ENCODE measurements at regions not wholly inside any gene's neighbourhood (a gene's known extent, or its start where the extent isn't known, plus 50 kb on each side); places are given as distances from the start of the nearest gene placed in this dataset.
"Not testable (repeated sequence)": the region's sequence is repeated elsewhere in the genome, so short reads cannot be mapped to it uniquely, and the experiment has no call there.

DNA sequence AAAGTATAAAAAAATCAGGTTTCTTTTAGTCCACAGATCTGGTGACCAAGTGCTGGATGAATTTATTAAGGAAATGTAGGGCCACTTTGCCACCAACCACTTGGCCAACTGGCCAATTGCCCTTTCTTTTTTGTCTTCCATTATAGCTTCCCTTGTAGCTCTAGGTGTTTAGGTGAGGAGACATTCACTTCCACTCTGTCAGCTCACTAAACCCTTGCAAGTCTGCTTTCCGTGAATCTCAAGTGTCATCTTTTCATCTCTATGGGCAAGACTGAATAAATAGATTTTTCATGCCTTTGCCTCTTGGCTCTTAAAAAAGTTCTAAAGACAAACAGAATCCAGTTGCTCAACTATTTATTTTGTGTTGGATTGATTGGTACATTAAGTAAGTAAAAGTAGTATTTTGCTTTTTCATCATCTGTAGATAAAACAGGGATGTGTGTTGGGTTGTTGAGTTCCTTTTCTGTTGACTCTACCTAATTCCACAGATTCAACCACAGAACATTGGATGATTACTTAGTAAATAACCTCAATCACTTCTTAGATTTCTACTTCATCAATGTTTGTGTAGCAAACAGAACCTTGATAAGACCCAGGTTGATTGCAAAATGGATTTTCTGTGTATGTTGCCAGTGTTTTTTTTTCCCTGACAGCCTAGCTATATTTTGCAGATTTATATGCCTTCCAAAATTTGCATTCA is 68.1 kb upstream of the GRXCR1 start:
- no peak for DNase-seq

DNA sequence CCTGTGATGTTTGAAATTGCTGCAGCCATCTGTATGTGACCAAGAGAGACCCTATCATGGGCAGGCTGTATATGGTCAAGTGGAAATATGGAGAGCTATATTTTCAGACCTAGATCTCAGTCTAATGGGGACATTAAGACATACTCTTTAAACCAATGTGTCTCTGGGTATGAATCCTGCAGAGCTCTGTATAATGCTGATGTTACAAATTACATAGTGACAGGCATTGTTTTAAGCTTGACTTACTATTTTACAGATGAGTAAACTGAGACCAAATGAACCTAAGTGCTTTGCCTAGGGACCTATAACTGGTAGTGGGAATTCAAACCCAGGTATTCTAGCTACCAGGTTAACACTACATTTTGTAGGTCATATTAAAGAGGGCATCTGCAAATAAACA is 71.3 kb upstream of the GRXCR1 start:
- no peak for DNase-seq

DNA sequence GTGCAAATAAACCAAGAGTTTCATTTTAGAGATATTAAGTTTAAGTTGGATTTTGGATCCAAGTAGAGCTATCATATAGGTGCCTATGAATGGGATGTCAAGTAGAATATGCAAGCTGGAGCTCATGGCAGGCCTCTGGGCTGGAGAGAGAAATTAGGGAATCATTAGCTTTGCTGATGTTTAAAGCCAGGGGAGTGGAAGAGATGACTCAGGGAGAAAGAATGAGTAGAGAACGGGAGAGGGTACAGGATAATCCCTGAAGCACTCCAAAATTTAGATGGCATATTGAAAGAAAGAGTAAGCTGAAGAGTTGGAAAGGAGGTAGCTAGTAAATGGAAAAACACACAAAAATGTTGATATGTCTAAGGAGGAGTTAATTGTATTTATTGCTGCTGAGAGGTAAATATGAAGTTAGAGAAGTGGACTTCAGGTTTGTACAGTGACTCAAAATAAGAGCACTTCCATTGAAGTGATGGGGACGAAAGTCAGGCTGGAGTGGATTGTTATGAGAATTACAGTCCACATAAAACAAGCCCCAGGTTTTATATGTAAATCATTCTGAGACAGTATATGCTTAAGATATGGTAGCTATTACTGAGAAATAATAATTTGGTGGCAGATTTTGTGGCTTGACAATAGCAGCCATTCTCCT is 72.5 kb upstream of the GRXCR1 start:
- DNase-seq: no peak

DNA sequence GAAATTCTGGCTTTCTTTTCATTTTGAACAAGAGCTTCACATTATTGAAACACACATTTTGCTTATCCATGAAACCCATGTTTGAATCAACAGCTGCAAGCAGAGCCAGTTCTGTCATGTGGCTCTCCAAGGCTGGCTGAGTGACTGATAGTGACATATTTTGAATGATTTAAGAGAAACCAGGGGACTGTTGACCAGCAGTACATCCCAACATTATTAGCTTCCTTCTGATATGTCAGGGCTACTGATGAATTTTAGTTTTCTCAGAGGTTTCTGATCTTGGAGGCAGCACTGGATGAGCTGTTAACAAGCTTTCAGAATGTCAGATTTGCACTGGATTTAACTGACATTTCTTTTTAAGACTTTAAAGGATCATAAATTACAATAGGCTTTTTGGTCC is 74.6 kb upstream of the GRXCR1 start:
- DNase-seq: no peak

DNA sequence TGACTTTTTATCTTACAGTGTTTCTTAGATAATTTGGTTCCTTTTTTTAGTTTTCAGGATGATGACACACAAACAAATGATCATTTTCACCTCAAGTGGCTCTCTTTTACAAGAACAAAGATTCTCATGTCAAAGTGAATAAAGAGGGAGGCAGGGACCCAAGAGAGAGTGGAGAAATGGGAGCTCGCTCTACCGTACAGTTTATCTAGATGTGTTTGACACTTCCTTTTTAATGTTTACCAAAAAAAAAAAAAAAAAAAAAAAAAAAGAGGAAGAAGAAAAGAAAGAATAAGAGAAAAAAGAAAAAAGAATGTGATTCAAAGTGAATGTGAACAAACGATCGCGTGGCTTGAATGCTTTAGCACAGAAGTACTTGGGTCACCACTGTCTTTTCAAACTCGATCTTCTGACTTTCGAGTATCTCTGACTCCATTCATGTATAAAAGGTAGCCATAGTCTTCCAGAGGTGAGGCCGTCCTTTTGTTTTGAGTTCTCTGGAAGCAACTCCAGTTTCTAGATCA is 75.6 kb upstream of the GRXCR1 start:
- no peak for DNase-seq

DNA sequence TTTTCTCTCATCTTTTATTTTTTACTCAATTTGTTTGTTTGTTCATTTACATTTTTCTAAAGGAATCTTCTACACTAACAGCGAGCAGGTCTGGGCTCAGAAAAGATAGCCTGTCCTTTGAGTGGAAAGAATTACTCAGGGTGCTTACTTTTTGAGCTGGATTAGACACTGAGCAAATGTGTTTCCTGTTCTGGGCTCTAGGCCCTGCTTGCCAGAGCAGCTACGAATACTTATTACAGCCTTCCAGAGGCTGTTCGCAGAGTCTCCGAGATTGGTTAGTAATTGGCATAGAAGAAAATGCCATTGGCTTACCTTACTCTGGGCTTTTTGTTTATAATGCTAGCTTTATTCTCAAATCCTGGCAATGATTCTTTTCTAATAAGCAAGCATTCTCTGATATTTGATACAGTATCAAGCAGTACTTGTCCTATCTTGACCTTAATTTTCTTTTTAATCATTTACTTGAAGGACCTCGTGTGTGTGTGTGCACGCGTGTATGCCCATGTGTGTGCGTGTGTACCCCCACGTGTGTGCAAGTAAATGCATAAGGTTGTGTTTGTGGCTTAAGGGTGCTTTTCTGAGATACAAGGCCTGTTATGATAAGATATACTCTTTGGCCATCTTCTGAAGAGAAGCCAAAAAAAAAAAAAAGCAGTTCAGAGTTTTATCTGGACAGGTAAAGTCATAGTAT is 76.2 kb upstream of the GRXCR1 start:
- no peak for DNase-seq

DNA sequence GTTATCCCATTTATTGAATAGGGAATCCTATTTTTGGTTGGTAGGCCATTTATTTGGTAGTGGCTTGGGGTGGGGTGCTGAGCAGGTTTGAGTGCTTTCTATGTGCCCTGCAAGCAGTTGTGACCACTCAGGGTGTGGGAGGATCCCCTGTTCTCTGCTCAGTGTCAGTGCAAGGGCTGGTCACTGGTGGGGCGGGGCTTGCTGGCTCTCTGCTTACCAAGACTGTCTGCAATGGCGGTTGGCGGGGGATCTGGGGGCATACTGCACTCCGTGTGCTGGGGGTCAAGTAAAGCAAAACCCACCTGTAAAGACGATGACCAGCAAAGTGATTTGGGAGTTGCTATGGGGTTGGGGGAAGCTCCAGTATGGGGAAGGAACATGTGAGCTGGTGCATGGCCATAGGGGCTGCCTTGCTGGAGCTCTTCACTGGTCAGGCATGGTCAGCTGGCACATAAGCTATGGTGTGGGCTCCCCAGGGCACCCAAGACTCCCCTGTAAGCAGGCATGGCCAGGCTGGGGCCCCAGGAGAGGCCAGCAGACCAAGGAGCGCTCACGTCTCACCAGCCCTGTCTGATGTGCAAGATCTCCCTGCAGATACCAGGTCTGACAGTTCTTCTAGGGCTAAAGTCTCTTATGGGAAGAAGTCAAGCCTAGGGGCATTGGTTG is 83.0 kb upstream of the GRXCR1 start:
- no peak for DNase-seq

DNA sequence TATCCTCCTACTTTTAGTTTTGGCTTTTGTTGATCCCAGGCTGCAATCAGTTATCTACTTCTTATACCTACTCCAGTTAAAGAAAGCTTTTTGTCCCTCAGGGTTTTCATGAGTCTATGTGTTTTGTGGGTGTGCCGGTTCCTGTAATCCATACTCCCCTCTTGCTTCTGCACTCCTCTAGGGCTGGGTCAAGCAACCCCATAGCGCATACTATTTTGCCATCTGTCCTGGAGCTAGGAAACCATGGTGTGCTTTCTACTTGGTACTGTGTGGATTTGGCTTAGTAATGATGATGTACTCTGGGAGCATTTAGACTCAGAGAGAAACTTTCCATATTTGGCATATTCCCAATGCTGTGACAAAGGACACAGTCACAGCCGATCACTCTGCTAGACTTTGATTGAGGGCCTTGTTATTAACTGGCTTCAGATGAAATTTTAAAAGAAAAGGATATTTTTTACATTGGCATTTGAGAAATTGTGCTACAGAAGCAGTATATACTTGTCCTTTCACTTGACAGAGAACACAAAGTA is 86.1 kb upstream of the GRXCR1 start:
- DNase-seq: no peak

DNA sequence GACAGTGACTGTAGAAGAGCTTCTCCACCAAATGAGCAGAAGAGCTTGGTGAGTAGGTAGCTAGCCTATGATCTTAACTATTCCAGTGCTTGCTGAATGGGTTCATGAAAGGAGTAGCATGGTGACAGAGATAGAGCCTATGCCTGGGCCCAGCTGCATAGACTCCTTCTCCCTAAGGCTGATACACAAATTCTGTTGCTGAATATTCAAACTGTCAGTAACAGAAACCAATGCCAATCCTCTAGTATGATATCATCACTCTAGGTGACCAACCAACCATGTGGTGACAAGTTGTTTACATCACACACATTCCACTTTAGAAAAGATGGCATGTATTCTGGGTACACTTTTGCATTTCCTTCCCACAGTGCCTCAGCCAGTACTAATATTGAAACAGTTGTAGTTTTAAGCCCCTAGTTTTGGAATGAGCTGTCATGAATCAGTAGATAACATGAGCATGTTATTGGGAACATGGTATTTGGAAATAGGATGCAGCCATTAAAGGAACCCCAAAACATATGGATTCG is 103.4 kb upstream of the GRXCR1 start:
- peak in 1 of 5 donors; percentile 36 for DNase-seq

DNA sequence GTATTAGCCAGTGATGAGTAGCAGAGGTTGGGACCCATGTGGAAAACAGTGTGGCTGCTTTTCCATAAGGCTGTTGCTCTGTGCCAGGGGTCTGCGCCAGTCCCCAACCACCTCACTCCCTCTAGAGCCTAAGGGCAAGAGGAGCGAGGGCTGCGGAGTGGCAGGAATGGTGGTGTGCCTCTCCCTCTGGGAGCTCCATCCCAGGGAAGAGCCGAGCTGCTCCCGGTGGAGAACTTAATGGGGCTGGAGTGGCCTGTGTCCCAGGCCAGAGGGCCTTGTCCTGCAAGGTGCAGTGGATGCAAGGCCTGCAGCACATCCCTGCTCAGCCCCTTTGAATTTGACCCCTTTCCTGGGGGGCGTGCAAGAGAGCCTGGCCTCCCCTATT is 105.4 kb upstream of the GRXCR1 start:
- no peak for DNase-seq

DNA sequence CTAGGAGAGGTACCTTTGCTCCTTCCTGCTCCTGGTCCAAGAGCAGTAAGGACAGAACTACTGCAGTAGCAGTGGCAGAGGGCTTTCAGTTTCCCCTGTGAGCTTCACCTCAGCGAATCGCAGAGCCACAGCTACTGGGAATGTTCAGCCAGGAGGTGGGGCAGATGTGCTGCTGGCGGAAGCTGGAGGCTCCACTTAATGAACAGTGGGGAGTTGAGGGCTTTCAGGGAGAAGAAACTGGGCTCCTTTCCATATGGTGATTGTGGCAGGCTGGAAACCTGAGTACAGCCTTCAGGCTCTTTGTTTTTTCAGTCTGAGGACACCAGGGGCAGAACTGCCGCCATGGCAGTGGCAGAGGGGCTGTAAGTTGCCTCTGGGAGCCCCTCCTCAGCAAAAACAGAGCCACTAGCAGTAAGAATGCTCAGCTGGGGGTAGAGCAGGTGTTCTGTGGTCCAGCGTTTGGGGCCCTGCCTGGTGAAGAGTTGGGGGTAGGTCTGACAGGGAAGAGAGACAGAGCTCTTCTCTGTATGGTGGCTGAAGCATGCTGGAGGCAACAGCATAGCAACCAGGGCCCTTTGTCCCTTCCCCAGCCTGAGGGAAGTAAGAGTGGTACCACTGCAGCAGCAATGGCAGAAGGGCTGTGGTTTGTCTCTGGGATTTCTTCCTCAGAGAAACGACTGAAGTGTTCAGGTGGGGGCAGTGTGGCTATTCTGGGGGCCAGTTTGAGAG is 106.0 kb upstream of the GRXCR1 start:
- DNase-seq: no peak

DNA sequence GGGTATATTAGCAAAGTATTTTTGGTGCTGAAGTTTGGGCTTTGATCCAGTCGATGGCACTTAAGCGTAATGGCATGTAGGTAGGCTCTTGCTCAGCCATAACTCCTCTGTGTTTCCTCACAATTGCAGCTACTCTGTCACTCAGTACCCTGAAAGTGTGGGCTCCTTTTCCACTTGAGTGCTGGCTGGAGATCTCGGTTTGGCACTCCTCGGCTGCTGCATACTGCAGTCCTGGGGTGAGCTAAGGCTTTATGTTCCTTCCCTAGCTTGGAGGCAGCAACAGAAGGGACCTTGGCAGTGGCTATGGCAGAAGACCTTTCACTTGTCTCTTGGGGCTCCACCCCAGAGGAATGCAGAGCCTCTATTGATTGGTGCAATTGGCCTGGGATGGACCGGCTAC is 106.7 kb upstream of the GRXCR1 start:
- no peak for DNase-seq

DNA sequence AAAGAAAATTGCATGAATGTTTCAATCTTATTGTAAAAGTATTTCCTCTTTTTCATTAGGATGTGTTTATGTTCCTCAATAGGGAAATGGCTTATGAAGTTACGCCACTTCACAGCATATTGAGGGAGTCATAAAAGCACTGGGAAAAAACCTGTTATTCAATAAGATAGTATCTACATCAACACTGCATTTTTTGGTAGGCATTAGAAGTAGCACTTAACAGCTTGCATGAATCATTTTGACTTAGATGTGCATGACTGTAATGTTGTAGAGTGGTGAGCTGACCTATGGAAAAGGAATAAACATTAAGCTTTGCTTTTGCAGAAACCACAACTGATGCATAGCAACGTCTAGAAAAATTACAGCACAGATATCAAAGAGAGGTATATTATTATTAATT is 111.2 kb upstream of the GRXCR1 start:
- no peak for DNase-seq

DNA sequence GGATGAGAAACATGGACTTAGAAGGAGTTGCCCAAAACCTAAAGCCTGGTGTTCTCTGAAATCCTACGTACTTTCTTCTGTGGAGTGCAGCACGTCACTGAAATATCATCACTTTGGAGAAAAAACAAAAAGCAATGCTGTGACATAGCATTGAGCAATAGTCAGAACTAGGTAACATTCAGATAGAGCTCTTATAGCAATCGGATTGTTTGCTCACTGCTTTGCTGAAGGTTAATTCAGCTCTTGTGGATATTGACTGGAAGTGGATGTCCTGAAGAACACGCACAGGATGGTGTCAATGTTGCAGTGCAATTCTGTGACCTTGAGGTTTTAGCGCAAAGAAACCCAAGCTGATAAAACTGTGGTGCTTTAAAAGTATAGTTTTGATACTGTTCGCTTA is 114.2 kb upstream of the GRXCR1 start:
- no peak for DNase-seq

DNA sequence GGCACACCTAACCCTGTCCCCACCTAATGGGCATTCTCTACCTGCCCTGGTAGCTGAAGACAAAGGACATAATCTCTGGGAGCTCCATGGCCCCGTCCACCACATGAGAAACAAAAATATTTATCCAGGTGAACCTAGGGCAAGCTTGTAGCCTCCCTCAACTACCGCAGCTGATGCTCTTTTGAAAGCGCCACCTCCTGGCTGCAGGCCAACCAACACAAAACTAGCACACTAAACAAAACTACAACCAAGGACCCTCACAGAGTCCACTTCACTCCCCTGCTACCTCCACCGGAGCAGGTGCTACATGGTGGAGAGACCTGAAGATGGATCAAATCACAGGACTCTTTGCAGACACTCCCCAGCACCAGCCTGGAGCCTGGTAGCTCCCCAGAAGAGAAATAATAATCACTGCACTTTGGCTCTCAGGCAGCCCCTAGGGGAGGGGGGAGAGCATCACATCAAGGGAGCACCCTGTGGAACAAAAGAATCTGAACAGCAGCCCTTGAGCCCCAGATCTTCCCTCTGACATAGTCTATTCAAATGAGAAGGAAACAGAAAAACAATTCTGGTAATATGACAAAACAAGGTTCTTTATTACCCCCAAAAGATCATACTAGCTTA is 111.3 kb upstream of the ATP8A1 start:
- DNase-seq: no peak

DNA sequence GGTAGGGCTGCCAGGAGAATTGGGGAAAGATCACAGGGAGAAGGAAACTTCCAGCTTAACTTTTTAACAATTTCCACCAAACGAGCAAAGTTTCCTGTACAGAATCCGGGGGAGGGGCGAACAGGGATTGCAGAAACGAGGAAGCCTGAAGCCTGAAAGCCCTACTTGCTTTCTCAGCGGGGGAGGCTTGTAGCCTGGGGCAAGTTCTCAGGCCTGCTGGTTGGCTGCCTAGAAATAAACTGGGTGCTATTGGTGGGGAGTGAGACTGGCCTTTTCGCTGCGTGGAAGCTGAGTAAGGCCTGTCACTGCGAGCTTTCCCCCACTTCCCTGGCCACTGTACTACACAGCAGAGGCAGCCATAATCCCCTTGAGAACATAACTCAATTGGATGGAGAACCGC is 110.8 kb upstream of the ATP8A1 start:
- no peak for DNase-seq

DNA sequence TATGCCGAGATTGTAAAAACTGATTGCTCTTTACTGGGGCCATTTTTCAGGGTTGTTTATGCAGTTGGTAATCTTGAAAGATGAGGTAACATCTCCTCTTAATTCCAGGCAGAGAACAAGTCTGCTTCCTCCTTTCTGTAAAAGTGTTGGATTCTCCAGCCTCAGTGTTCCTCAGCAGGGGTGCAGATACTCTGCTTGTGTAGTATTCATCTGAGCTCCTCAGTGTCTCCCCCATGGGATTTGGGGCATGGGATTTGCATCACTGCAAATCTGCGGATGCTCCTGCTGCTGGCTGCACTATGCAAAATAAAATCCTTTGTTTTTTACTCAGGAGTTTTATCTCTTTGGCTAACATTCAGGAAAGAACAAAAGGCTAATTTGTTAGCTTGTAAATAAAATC is 104.9 kb upstream of the ATP8A1 start:
- DNase-seq: no peak

DNA sequence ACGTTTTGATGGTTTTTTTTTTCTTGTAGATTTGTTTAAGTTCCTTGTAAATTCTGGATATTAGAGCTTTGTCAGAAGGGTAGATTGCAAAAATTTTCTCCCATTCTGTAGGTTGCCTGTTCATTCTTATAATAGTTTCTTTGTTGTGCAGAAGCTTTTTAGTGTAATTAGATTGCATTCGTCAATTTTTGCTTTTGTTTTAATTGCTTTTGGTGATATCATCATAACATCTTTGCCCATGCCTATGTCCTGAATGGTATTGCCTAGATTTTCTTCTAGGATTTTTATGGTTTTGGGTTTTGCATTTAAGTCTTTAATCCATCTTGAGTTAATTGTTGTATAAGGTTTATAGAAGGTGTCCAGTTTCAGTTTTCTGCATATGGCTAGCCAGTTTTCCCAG is 98.1 kb upstream of the ATP8A1 start:
- DNase-seq: not testable (repeated sequence)

DNA sequence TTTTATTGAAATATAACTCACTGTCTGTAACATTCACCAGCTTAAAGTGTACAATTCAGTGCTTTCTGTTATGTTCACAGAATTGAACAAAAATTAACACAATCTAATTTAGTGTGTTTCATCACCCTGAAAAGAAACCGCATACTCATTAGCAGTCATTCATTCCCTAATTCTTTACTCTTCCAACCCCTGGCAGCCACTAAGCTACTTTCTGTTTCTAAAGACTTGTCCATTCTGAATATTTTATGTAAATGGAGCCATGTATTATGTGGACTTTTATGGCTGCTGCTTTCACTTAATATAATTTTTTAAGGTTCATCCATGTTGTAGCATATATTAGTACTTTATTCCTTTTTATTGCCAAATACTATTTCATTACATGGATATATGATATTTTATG is 94.7 kb upstream of the ATP8A1 start:
- DNase-seq: no peak

DNA sequence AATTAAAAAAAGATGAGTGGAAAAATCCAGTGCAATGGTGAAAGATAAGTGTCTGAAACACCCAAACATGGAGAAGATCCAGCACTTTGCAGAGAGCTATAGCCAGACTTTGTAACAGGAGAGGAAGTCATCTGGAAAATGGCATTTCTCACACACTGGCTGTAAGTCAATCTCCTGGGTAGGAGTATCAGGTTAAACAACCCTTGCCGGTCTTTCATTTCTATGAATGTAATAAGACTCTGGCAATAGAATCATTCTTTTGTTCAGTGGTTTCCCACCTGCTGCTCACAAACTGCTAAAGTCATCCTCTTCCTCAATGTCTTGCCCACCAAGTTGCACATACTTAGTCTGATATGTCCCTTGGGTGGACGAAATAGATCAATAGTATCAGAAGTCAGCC is 94.0 kb upstream of the ATP8A1 start:
- no peak for DNase-seq

DNA sequence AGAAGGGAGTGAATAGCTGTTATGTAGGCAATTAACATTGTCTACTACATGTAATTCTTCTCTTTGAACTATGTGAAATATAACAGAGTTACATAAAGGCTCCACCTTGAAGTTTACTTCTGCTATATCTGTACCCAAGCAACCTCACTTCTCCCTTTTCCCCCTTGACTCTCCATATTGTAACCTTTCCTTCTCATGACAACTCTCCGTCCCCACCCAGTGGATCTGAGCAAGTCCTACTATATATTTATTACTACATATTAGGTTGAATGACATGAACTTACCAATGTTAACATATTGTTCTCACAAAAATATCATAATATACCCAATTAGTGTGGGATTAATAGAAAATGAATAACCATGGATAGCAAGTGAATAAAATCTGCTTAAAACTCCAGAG is 93.2 kb upstream of the ATP8A1 start:
- DNase-seq: peak in 2 of 5 donors; percentile 5 to 6

DNA sequence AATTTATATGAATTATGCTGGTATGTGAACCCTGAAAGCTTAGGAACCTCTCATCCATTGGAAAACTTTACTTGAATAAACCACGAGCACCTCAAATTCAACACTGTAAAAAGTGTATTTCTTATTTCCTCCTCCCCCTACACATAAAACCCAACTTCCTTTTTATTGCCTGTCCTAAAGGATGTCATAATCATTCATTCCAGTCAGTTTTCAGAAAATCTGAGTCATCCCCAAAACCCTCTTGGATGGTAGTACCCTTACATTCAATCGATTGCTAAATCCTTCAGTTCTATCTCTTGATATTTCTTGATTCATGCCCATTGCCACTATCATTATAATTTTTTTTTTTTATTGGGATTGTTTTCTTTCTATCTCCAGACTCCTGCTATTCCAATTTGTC is 91.1 kb upstream of the ATP8A1 start:
- no peak for DNase-seq

Measured in T-helper 1 cell (primary cell).